HG02798 (cell line): ENCODE measurements at regions not wholly inside any gene's neighbourhood (a gene's known extent, or its start where the extent isn't known, plus 50 kb on each side); places are given as distances from the start of the nearest gene placed in this dataset.
"Not testable (repeated sequence)": the region's sequence is repeated elsewhere in the genome, so short reads cannot be mapped to it uniquely, and the experiment has no call there.

Experiments
- ATAC-seq: cut with Tn5 transposase; IDR thresholded peaks from one replicate; pipeline ENCODE4 v1.9.1; 2021; ENCODE audit warnings: mild to moderate bottlenecking; ENCODE audit not compliant: unreplicated experiment, poor library complexity

DNA sequence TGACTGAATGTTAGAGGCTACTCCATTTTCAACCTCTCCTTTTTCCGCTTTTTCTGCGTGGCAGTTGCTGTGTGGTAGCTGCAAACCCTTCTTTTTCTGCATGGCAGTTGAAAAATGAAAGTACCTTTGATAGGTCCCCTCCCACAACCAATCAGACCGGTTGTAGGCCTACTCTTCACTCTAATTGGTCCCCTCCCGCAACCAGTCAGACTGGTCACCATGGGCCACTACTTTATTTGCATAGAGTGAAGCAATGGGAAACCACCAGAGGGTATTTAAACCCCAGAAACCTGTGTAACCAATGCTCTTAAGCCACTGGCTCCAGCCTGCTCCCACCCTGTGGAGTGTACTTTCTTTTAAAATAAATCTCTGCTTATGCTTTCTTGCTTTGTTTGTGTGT, 877.8 kb downstream of the FAM133A start:
- no peak for ATAC-seq

DNA sequence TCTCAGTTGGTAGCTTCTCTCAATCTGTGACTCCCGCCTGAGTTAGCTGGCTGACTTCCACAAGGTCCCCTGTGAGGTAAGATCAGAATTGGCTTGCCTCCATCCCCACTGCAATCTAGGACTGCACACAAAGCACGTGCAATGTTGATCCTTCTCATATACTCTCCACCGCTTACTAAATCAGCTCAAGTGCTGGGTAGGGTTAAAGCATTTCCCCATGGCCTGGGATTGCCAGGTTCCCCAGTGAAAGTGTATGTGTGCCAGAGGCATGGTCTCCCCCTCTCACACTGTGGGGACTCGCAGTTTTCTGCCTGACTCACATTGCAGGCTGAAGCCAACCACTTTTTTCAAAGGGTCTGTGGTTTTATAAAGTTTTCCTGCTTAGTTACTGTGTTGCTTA, 886.9 kb downstream of the FAM133A start:
- ATAC-seq, result no peak

DNA sequence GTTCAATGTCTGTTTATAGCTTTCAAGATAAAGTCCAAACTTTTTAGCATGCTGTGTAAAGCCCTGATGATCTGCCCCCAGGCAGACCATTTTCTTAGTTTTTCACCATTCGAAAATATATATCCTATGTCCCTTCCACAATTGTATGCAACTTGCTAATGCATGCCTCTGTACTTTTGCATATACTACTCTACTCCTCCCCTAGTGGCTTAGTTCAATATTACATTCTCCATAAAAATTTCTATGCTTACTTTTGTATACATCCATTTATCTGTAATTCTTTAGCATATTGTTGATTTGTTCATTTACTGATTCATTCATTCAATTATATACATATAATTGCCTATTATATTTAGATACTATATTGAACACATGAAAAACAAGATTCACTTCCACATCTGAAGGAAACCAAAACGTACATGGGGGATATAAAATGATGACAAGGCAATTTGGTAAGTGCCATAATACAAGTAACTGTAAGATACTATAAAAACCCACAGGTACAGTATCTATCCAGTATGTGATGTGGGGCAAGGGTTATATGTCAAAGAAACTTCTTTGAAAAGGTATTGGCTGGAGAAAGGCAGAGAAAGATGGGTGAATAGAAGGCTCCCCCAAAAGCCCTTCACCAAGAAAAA, 902.5 kb downstream of the FAM133A start:
- ATAC-seq, result no peak

DNA sequence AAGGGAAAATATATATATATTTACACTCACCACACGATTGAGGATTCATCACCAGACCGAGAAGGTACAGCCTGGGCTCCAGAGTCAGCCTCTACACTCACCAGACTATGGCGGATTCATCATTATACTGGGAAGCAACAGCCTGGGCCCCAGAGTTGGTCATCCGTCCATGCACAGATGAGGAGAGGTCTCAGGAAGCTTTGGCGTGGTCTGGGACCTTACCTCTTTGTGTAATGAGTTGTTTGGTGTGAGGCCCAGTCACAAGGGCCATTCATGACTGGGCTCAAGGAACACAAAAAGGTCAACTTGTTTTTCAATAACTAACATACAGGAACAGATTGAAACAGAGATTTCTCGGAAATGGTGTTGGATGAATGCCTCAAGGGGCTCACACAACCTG, 926.1 kb downstream of the FAM133A start:
- ATAC-seq, result no peak

DNA sequence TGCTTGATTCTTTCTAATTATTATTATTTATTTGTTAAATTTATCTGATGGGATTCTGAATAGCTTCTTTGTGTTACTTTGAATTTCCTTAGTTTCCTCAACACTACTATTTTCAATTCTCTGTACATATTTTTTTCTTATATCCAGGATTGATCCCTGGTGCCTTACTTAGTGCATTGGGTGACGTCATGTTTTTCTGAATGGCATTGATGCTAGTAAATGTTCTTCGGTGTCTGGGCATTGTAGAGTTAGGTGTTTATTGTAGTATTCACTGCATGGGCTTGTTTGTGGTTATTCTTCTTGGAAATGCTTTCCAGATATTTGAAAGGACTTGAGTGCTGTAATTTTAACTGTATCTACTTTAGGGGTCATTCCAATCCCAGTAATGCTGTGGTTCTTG, 938.1 kb downstream of the FAM133A start:
- ATAC-seq, result no peak

DNA sequence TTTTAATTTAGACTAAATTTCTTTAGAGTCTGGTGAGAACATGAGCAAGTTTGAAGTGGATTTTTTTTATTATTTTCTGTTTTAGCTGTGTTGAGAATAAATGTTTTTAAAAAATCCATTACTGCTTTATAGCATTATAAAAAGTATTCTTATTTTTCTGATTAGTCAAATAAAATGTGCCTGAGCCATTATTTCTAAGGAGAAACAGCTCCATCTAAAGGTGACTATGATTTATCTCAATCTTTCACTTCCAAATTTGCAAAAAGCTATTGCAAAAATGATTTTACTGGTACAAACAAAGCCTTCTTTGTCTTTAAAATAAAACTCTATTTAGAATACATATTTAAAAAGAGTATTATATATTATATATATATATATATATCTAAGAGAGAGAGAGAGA, 959.2 kb downstream of the FAM133A start:
- no peak for ATAC-seq

DNA sequence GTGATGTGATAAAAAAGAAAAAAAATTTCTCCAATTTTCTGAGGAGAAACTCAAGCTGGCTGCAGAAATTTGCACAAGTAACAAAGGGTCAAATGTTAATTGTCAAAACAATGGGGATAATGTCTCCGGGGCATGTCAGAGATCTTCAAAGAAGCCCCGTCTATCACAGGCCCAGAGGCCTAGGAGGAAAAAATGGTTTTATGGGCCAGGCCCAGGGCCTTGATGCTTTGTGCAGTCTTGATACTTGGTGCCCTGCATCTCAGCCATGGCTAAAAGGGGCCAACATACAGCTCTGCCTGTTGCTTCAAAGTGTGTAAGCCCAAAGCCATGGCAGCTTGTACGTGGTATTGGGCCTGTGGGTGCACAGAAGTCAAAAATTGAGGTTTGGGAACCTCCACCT, 961.0 kb downstream of the FAM133A start:
- ATAC-seq, result no peak

DNA sequence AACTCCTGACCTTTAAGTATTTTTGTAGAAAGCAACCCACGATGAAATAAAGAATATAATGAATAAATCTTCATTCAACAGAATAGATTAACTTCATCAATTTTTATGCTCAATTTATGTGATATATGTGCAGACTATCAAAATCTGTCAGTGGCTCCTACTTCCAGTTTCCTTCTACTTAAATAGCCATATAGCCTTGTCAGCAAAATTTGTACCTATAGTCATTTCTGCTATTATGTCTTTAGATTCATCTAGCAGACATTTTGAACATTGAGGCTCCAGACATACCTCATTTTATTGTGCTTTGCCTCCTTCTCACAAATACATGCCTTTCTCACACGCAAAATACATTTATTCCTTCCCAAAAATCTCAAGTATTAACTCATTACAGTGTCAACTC, 971.7 kb downstream of the FAM133A start:
- no peak for ATAC-seq

DNA sequence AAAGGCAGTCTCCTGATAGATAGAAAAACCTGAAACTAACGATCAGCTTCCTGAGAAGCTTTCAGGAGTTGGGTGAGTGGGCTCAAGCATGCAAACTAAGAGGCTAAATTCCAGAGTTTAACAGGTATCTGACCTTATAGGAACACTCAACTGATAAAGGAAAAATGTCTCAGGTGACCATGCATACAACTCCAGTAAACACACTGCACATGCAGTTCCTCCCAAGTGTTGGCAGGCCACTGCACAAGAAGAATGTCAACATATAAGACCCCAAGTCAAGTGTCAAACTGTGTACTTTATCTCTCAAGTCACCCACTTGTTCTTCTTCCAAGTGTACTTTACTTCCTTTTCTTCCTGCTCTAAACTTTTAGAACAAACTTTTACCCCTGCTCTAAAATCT, 981.2 kb downstream of the FAM133A start:
- no peak for ATAC-seq

DNA sequence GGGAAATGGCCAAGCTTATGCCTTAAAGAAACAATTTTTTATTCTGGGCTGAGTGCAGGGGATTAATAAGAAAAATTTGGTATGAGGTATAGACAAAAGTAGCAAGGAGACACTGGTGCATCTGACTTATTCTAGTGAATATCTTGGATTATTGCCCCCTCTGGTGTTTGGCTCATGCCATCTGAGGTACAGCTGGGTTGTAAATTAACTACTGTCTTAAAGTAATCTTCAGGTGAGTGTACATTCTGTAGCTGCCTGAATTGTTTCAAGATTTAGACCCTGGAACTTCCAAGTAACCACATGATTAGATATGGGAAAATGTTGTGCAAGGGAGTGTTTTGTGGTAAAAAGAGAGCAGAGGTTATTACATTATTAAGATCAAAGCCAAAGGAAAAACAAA, 988.7 kb downstream of the FAM133A start:
- ATAC-seq, result no peak

DNA sequence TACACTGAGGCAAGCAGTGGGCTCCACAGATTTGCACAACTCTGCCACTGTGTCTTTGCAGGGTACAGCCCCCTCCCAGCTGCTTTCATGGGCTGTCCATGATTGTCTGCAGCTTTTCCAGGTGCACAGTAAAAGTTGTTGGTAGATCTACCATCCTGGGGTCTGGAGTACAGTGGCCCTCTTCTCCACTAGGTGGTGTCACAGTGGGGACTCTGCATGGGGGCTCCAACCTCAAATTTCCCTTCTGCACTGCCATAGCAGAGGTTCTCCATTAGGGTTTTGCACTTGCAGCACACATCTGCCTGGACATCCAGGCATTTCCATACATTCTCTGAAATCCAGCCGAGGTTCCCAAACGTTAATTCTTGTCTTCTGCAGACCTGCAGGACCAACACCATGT, 1002.3 kb downstream of the FAM133A start:
- no peak for ATAC-seq

DNA sequence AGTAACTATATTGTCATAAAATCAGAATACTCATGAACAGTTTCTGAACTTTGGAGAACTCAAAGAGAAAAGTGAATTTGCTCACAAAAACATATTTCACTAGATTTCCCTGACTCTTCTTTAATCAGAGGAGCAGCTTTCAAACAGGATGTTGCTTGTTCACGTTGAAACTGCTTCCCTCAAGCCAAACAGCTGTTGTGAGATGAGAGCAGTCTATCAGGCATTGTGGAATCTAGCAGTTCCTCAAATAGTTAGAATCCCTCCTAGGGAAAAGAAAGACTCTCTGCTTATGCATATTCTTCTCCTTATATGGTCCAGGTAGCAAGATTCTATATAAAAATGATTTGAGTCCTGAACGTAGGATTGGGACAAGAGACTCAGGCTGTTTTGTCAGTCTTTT, 1012.1 kb downstream of the FAM133A start:
- no peak for ATAC-seq

DNA sequence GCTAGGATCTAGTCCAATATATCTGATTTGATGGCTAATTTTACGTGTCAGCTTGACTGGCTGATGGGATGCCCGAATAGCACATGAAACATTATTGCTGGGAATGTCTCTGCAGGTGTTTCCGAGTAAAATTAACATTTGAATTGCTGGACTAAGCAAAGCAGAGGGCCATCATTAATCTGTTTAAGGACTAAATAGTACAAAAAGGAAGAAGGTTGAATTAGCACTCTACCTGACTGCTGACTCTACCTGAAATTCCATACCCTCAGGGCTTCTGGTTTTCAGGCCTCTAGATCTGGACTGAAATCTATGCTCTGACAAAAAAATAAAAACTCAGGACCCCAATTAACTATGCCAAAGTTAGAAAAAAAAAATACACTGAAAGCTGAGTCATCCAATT, 1021.9 kb downstream of the FAM133A start:
- ATAC-seq, result no peak

DNA sequence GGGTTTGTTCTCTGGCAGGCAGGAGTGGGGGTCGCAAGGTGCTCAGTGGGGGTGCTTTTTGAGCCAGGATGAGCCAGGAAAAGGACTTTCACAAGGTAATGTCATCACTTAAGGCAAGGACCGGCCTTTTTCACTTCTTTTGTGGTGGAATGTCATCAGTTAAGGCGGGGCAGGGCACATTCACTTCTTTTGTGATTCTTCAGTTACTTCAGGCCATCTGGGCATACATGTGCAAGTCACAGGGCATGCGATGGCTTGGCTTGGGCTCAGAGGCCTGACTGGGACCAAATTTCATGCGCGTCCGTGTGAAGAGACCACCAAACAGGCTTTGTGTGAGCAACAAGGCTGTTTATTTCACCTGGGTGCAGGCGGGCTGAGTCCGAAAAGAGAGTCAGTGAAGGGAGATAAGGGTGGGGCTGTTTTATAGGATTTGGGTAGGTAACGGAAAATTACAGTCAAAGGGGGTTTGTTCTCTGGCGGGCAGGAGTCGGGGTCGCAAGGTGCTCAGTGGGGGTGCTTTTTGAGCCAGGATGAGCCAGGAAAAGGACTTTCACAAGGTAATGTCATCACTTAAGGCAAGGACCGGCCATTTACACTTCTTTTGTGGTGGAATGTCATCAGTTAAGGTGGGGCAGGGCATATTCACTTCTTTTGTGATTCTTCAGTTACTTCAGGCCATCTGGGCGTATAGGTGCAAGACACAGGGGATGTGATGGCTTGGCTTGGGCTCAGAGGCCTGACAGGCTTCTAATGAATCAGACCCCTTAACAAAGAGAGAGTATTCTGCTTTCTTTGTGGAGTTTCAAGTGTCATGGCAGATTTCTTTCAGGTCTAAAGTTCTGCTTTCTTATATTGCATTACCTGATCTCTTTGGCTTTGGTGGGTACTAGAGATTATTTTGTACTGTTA, 1030.6 kb downstream of the FAM133A start:
- ATAC-seq, result not testable (repeated sequence)

DNA sequence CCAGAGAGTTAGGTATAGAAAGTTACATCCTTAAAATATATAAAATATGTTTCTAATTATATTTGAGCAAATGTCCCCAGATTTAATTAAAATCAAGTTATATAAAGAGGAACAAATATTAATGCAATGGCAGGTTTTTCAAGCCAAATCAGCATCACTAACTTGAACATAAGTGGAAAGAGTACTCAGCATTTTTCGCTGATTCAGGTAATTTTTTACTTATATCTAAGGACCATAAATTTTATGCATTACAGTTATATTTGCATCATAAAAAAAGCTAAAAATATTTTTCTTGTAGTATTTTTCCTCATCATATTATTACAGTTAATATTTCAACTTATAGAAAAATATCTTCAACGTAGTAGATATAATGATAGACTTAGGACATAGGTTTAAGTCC, 1047.4 kb downstream of the FAM133A start:
- no peak for ATAC-seq

DNA sequence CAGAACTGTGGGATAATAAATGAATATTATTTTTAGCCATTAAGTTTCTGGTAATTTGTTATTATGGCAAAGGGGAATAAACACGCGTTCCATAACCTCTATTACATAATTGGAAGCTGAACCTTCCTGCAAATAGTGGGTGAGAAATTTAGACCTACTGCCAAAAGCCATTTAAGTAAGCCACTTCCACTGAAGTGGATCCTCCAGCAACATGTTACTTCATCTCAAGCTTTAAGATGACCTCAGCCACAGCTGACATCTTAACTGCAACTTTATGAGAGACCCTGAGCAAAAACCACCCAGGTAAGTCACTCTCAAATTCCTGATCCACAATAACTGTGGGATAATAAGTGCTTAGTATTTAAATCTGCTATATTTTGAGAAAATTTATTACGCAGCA, 1048.6 kb downstream of the FAM133A start:
- ATAC-seq, result no peak

DNA sequence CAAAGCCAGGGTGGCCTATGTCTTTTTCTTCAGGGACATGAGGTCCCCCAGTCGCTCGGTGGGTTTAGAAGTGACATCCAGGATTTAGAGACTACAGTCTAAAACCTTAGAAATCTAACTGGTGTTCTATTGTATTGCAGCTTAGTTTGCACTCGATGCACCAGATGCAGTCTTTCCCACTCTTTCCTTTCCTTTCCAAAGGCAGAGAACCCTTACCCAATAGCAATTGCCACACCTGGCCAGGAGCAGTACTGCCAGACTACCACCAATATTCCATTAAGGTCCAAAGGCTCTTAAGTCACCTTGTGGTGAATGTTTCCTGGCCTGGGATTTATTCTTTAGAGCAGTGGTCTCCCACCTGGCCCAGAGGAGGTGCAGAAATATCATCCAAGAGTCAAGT, 1068.8 kb downstream of the FAM133A start:
- no peak for ATAC-seq

DNA sequence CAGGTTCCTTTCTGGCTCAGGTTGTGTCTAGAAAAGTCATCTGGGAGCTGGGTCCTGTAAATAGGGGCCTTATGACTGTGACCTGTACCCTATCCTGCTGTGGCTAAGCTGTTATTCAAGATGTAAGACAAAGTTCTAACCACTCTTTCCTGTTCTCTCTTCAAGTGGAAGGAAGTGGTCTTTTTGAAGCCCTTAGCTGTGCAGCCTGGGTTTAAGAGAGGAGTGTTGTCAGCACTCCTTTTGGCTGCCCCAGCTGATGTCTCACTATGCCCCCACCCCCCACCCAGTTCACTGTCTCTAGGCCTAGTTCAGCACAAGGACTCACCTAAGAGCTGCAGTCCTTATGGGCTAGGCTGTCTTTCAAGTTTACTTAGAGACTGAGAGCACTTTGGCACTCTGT, 1069.5 kb downstream of the FAM133A start:
- ATAC-seq, result no peak

DNA sequence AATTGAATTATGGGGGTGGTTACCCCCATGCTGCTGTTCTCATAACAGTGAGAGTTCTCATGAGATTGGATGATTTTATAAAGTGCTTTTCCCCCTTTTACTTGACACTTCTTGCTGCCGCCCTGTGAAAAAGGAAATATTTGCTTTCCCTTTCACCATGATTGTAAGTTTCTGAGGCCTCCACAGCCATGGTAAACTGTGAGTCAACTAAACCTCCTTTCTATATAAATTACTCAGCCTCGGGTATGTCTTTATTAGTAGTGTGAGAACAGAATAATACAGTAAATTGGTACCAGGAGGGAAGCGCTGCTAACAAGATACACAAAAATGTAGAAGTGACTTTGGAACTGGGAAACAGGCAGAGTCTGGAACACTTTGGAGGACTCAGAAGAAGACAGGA, 1070.8 kb downstream of the FAM133A start:
- ATAC-seq, result no peak

DNA sequence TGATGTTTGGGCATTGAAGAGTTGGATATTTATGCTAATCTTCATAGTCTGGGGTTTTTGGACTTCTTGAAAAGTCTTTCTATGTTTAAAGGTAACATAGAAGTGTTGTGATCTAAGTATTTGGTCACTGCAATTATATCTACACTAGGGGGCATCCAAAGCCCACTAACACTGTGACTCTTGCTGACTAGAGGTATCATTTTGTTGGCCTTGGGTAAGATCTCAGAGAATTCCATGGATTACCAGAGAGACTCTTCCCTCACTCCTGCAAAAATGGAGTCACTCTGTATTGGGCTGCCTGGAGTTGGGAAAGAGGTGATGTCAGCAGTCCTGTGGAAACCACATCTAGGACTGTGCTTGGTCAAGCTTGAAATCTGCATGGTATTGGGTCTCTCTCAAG, 1077.6 kb downstream of the FAM133A start:
- no peak for ATAC-seq

DNA sequence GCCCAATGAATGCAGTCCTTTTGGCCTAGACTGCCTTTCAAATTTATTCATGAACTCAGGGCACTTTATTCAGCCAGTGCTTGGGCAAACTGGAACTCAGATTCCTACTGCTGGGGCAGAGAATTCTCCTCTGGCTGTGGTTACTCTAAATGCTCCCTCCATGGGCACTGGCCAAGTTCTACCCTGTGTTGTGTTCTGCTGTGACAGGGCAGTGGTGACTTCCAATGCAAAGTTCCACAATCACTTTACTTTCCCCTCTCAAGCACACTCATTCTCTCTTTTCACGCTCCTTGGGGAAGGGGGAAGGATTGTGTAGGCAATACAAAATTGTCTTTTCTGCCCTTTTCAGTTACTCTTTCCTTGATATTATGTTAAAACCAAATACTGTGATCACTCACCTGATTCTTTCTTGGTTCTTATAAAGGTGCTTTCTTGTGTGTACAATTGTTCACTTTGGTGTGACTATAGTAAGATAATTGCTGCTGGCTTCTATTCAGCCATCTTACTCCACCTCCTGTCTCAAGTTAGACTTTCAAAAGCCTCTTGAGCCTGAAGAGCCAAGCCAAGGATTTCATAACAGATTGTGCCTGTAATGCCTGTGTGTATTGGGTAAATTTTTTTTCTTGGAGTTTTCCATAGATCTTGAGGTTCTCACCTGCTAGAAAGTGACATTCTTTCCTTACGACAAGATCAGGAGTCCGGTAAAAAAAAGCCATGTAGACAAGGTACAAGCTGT, 1078.6 kb downstream of the FAM133A start:
- no peak for ATAC-seq
